ENCODE measurements at regions not wholly inside any gene's neighbourhood (a gene's known extent, or its start where the extent isn't known, plus 50 kb on each side); places are given as distances from the start of the nearest gene placed in this dataset.

DNA sequence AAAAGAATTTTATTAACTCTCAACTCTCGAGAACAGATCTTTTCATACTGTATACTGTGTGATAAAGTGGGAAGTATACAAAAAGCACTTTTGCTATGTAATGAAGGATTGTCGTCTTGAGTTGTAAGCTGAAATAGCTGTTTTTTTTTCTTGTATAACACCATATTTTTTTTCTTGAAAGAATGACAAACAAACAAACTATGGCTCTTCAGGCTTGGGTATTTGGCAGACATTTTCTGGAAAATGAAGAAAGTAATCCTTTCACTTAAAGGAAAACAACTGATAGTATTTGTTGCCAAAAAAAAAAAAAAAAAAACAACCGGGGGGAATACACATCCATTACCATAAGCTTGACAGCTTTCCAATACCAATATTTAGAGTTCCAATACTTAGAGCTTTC lies 230.4 kb downstream of the ICOS start:
- no peak for TF ChIP-seq ZNF274 (IDR thresholded peaks at IDR 0.05; ENCODE audit: low read depth, low read length)
- no peak for TF ChIP-seq YY1 (IDR thresholded peaks at IDR 0.05; ENCODE audit: insufficient read depth, insufficient read length)
- TF ChIP-seq SUZ12 (IDR thresholded peaks at IDR 0.05; ENCODE audit: extremely low read depth, insufficient read depth, insufficient read length), result no peak

All from NT2/D1 (cell line).